NCI-H82 (cell line): ENCODE measurements at regions not wholly inside any gene's neighbourhood (a gene's known extent, or its start where the extent isn't known, plus 50 kb on each side); places are given as distances from the start of the nearest gene placed in this dataset.

Experiments
- DNase-seq: peaks from one replicate; lab custom pipeline; 2025; lab: John Stamatoyannopoulos, UW

DNA sequence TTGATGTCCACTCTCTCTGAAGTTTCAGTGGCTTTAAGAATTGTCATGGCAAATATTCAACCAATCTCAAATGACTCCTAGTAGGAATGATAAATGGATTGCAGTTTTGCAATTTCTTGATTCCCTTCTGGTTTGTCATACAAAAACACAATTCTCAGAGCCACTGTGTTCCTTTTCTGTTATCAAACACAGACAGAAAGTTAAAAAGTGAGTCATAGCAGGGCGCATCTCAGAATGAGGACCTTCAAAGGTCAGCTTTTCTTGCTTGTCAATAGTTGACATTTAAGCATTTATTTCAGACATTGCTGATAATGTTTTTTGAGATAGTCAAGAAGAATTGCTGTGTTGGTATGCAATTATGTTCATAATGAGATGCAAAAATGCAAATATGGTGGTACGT lies 405.9 kb downstream of the NR2F2 start:
- no peak for DNase-seq

GRCh38 chr15:96737408-96737807 lies 406.9 kb downstream of the NR2F2 start:
- no peak for DNase-seq

- DNase-seq, result no peak
Observed at GRCh38 chr15:96746665-96747064, 416.2 kb downstream of the NR2F2 start.

DNA sequence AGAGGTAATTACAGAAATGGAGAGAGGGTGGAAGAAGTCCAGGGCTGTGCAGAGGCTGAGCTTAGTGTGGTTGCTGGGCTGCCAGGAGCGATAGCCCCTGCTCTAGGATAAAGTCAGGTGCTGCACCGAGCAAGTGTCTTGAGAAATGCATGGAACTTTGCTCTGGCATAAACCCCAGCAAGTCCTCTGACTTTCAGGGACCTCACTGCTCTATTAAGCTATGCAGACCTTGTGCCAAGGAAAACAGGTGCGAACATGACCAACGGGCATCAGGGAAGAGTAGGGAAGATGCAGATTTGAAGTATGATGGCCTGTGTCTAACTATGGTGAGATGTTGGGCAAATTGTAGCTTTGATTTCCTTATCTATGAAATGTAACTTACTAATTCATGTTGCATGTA lies 416.8 kb downstream of the NR2F2 start:
- no peak for DNase-seq

GRCh38 chr15:96750361-96750760 lies 419.9 kb downstream of the NR2F2 start:
- DNase-seq, result no peak

- no peak for DNase-seq
Observed at GRCh38 chr15:96756146-96756545, 425.6 kb downstream of the NR2F2 start.

- no peak for DNase-seq
Observed at GRCh38 chr15:96756656-96757055, 426.2 kb downstream of the NR2F2 start.

DNA sequence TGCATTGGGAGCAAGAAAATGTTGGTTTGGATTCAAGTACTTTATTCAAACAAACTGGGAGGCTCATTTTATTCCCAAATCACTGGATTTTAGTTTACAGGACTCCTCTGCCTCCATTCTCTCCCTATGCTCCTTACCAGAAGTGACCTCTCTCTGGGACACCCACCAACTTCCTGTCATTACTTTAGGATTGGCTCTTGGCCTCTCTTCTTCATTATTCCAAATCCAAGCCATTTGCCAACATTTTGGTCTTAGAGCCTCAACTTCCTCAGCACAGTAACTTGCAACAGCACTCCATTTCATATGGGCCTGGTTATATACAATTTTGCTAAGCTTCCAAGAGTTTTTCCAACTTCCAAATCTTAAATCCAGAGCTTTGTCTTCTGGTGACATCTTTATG lies 432.1 kb downstream of the NR2F2 start:
- DNase-seq, result no peak

GRCh38 chr15:96764501-96764900 lies 434.0 kb downstream of the NR2F2 start:
- DNase-seq, result no peak

GRCh38 chr15:96764946-96765345 lies 434.4 kb downstream of the NR2F2 start:
- no peak for DNase-seq

DNA sequence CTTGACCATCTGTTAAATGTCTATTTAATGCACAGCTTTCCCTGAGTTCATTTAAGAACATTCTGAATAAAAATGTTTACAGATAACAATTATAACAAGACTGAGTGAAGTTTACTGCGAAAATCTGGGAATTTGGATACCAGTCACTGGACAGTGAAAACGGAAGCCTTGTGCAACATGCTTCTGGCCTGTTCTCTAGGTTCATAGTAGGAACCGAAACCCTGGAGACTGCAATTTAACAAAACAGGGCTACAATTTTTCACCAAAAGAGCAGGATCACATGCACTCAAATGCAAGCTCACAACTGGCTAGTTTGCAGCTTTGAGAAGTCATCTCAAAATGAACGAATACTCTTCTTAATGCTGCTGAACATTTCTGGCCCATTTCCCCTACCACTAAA lies 435.9 kb downstream of the NR2F2 start:
- no peak for DNase-seq

DNA sequence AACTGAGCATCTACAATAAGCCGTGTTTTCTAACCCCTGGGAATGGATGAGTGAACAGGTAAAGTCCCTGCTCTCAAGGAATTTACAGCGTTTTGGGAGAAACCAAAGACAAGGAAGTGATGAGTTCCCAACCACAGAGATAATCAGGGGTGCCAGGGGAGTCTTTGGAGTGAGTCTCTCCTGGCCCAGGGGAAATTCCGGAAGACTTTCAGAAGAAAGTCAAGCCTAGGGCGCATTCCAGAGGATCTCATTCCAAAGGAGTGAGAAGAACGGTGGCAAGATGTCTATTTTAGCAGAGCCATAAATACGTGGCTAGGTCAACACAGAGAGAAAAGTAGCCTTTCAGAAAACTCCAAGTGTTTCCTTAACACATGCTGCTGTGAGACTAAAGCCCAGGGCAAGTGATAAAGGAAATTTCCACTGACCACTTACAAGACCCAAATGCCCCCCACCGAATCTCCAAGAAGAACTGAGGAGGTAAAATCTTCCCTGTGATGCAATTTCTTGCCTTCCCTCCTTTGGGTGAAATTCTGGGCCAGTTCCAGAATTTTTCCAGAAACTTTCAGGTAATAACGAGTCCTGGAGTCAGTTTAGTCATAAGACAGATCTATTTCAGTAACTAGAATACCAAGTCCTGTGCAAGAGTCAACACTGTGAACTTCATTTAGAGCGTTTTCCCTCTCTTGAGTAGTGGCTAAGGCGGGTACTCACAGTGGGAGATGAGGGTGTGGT lies 437.4 kb downstream of the NR2F2 start:
- no peak for DNase-seq

DNA sequence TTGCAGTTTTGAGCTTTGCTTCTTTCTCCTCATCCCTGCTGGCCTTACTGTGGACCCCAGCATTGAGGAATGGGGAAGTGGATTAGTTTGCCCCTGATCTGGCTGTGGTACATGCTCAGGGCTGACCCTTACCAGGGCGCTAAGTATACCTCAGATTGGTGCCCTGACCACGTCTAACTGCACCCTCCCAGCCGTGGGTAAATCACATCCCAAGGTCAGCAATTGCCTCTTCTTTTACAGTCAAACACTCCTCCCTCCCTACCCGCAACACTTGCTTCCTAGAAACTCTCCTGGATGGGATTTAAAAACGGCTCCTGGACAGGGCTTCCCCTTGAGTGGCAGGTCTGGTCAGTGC lies 437.9 kb downstream of the NR2F2 start:
- no peak for DNase-seq

DNA sequence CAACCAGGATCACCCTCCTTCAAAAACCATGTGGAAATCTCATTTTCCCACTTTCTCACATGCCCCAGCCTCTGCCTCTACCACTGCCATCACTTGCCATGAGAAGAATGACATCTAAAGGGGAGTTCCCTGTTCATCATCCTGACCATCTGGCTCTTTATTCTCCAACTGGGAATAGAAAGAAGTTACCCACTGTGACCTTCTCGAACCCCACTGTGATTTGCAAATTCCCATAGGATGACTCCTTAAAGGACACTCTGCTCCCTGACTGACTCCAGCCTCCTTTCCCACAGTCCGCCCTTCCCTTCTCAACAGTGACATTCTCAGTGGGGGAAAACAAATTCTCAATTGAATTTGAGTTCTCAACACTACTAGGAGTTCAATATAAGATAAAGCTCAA lies 440.5 kb downstream of the NR2F2 start:
- no peak for DNase-seq

DNA sequence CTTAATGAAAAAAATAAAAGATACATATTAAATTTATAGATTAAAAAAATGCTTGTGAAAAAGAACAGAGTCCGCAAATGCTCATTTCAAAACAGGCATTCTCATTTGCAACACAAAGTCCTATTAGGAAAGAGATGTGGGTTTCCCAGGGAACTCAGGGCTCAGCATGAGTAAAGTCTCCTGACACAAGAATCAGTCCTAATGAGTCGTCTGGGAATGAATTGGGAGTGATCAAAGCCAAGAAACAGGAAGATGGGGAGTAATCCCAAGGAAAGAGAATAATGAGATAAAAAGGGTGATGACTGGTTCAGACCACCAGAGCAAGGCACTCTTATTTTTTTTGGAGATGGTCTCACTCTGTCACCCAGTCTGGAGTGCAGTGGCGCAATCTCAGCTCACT lies 443.7 kb downstream of the NR2F2 start:
- no peak for DNase-seq

- no peak for DNase-seq
Observed at GRCh38 chr15:96783746-96784145, 453.2 kb downstream of the NR2F2 start.

- no peak for DNase-seq
Observed at GRCh38 chr15:96790004-96790403, 459.5 kb downstream of the NR2F2 start.

- DNase-seq, result no peak
Observed at GRCh38 chr15:96792216-96792615, 461.7 kb downstream of the NR2F2 start.

DNA sequence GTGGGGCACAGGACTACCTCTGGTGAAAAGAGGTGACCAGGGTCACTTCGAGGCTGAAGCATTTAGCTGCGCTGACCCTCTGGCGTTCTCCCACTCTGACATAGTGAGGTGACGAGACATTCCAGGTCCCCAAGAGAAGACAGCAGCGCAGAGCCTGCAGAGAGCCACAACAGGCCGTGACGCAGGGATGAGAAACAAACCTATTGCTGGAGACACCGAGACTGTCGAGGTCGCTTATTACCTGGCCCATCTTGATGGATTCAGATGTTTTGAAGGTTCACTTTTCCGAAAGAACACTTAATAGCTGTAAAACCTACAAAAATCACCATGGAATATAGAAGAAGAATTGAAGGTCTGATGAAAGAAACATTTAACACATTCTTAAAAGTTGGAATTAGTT lies 466.3 kb downstream of the NR2F2 start:
- no peak for DNase-seq

DNA sequence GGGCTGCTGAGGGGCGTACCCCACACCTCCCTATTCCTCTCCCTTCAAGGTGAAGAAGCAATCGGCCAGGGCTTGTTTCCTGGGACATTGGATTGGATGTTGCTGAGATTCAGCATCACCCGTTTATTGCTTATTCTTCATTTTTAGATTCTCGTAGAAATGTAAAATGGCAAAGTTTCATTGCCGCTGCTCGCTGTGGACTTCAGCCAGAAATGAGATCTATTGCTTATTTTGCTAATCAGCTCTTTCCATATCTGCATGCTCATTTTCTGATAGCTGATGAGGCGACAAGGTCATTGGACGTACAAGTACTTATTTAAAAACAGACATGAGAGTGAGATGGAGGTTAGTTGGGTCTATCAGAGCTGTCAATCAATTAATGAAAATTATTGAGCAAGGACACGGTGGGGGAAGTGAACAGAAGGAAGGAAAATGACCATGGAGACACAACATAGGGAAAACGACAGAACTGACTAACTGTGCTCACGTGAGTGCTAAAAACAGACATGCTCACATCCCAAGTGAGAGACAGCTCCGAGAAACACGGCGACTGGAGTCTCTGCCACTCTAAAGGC lies 471.2 kb downstream of the NR2F2 start:
- DNase-seq, result no peak

DNA sequence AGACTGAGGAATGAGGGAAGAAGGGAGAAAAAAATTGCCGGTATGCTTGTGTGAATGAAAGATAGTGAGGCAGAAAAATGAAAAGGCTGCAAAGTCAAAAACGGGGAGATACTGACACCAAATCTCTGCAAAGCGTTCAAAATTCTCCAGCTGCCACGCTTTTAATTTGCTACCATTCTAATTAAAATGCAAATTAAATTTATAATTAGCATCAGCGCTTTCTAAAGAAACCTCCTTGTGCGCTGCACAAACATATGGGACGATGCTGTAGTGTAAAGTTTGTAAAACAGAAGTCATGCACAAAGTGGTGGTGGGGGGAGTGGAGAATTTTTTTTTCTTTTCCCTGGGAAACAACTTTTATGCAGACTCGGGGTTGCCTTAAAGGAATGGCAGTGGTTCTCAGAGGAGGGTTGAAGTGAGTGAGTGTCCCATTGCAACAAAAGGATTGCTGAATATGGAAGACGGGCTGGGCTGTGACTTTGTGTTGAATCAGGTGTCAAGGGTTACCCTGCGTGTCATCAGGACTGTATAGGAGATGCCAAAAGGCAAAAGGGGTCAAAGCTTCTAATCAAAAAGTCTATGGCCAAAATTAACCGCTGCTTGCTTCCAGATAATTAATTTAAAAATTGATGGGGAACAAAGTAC lies 472.2 kb downstream of the NR2F2 start:
- DNase-seq, result no peak

GRCh38 chr15:96804754-96805153 lies 474.3 kb downstream of the NR2F2 start:
- DNase-seq, result no peak

DNA sequence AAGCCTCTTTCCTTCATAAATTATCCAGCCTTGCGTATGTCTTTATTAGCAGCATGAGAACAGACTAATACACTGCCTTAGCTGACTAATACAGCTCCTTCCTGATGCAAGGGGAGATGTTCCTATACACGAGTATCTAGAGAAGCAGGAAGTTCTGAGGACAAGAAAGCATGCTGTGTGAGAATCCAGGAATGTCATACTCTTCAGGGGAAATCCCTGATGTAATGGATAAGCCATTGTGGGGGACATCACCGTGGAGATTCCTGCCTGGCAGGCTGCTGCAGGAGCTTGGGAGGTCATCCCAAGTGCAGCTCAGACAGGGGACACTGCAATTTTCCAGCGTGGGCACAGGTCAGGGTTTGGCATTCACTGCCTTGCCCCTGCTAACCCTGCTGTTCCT lies 476.9 kb downstream of the NR2F2 start:
- no peak for DNase-seq

DNA sequence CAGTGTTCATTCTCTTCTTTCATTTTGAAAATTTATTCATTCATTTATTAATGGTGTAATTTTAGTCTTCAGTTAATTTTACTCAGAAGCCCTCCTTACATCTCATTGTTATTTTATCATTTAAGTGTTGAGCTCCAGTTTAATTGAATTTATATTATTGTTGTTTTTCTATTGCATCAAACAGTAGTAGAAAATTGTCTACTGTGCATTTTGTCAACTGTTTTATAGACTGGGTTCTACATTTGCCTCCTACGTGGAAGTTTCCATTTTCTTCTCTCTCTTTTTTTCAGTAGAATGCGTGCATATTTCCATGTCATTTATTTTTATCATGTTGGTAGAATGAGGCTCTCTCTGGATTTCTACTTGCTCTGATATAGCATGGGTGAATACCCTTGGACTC lies 487.4 kb downstream of the NR2F2 start:
- no peak for DNase-seq
